HepG2 (cell line): ENCODE measurements at regions not wholly inside any gene's neighbourhood (a gene's known extent, or its start where the extent isn't known, plus 50 kb on each side); places are given as distances from the start of the nearest gene placed in this dataset.

Experiments
- ATAC-seq: fragments of 200-7000 bp; cut with Tn5 transposase; 3 replicates; pipeline ENCODE4 v1.9.1; 2020; ENCODE audit warnings: mild to moderate bottlenecking, moderate library complexity
- BruUV-seq: library from RNA; stranded (reverse); fragments of 400-500 nt; replicated peaks from 2 replicates; lab custom pipeline; 2021; lab: Mats Ljungman, UMichigan
- CTCF ChIA-PET: fragments of 300-600 bp; formaldehyde crosslinking; extraction: SDS; loops from one replicate; lab custom pipeline; 2021; ENCODE audit warnings: low total read pairs, inconsistent platforms, low intra/inter-chr PET ratio; lab: Yijun Ruan, JAX
- POLR2A ChIA-PET: fragments of 350-600 bp; sonication (Branson Sonifier 250); formaldehyde crosslinking; loops from one replicate; lab custom pipeline; 2020; ENCODE audit warnings: antibody characterized with exemption, inconsistent platforms; lab: Yijun Ruan, JAX
- DNase-seq: peaks from one replicate; pipeline ENCODE4 v3.0.0-alpha.2; 2015; ENCODE audit warnings: low spot score
- FAIRE-seq: peaks from 3 replicates; lab custom pipeline; 2011; peaks lifted over from hg19 to GRCh38; lab: Jason Lieb, UNC
- H2AFZ ChIP-seq: one replicate; pipeline ENCODE4 v1.6.1; 2011; ENCODE audit warnings: low read length, inconsistent platforms
- H3K27ac ChIP-seq: fragments of 300-600 bp; 3 replicates; pipeline ENCODE4 v1.8.0; 2011; ENCODE audit warnings: mixed run types, mild to moderate bottlenecking, mixed read lengths, low read length, inconsistent platforms; ENCODE audit not compliant: insufficient read depth; ENCODE audit errors: extremely low read length
- H3K27me3 ChIP-seq, 2 experiments: fragments of 200-600 bp in 1 of 2; 2 replicates in 1 of 2; 3 replicates in 1 of 2; pipeline versions ENCODE4 v1.6.0 to v1.8.0; 2011; ENCODE audit warnings: low read length in 2 of 2, mild to moderate bottlenecking in 2 of 2, moderate library complexity in 2 of 2, inconsistent platforms in 1 of 2; ENCODE audit not compliant: insufficient read depth in 2 of 2, control insufficient read depth in 1 of 2
- H3K36me3 ChIP-seq, 2 experiments: fragments of 200-600 bp in 1 of 2; replicated peaks in 1 of 2; 2 replicates in 1 of 2; 3 replicates in 1 of 2; pipeline versions ENCODE4 v1.5.1 to v1.8.0; 2011; ENCODE audit warnings: low read length in 2 of 2, inconsistent platforms in 1 of 2; ENCODE audit not compliant: insufficient read depth in 2 of 2, control insufficient read depth in 1 of 2
- H3K4me1 ChIP-seq: 2 replicates; pipeline ENCODE4 v1.5.1; 2012; ENCODE audit warnings: low read length, inconsistent platforms; ENCODE audit not compliant: insufficient read depth
- H3K4me2 ChIP-seq: 2 replicates; pipeline ENCODE4 v1.6.0; 2011; ENCODE audit warnings: low read depth, low read length, inconsistent platforms
- H3K4me3 ChIP-seq, 3 experiments: fragments of 200-600 bp in 1 of 3; sonication (generic), shearing (Covaris generic) in 1 of 3; replicated peaks in 1 of 3; 2 replicates each; pipeline ENCODE4 v1.5.1; 2011 to 2016; ENCODE audit warnings: low read length in 3 of 3, inconsistent platforms in 2 of 3, low read depth in 2 of 3, mild to moderate bottlenecking in 2 of 3, control low read depth in 1 of 3, mixed read lengths in 1 of 3; ENCODE audit not compliant: insufficient read depth in 1 of 3
- H3K79me2 ChIP-seq: one replicate; pipeline ENCODE4 v1.6.1; 2011; ENCODE audit warnings: low read length, inconsistent platforms; ENCODE audit not compliant: insufficient read depth
- H3K9ac ChIP-seq: 2 replicates; pipeline ENCODE4 v1.6.0; 2011; ENCODE audit warnings: mild to moderate bottlenecking, low read depth, low read length, inconsistent platforms; ENCODE audit not compliant: insufficient read depth
- H3K9me3 ChIP-seq: 2 replicates; pipeline ENCODE4 v1.5.1; 2012; ENCODE audit warnings: mild to moderate bottlenecking, low read length
- H4K20me1 ChIP-seq: 2 replicates; pipeline ENCODE4 v1.6.0; 2011; ENCODE audit warnings: inconsistent platforms, mild to moderate bottlenecking, low read length, moderate library complexity; ENCODE audit not compliant: insufficient read depth
- BCL6 ChIP-seq: IDR thresholded peaks from 2 replicates; pipeline ENCODE4 v1.6.1; 2016; ENCODE audit warnings: missing genetic modification reagents, missing compliant biosample characterization
- KDM6A ChIP-seq: IDR thresholded peaks from 2 replicates; pipeline ENCODE4 v1.6.1; 2016; ENCODE audit warnings: low read depth
- REPIN1 ChIP-seq: sonication (generic); formaldehyde crosslinking; IDR thresholded peaks from 2 replicates; pipeline ENCODE4 v1.8.0; 2022; ENCODE audit warnings: missing genetic modification reagents, low read depth, mild to moderate bottlenecking, borderline replicate concordance
- SP140L ChIP-seq: sonication (generic); formaldehyde crosslinking; IDR thresholded peaks from 2 replicates; pipeline ENCODE4 v1.4.0; 2020; ENCODE audit warnings: missing genetic modification reagents, borderline replicate concordance
- ZKSCAN1 ChIP-seq: fragments of 150-350 bp; IDR thresholded peaks from 2 replicates; pipeline ENCODE4 v1.6.1; 2014; ENCODE audit warnings: low read length
- ZMYM3 ChIP-seq: sonication (generic); formaldehyde crosslinking; IDR thresholded peaks from 2 replicates; pipeline ENCODE4 v1.5.1; 2020; ENCODE audit warnings: mild to moderate bottlenecking, missing genetic modification reagents
- ZNF563 ChIP-seq: sonication (generic); formaldehyde crosslinking; IDR thresholded peaks from 2 replicates; pipeline ENCODE4 v1.8.0; 2022; ENCODE audit warnings: mild to moderate bottlenecking, moderate library complexity, missing genetic modification reagents
- WGBS: methylation state at CpG from one replicate; pipeline ENCODE4 v1.1.6; 2017; ENCODE audit warnings: low lambda C conversion rate; 5-methylcytosine and 5-hydroxymethylcytosine counted together
- in situ Hi-C: cut with HindIII; loops from 2 replicates; pipeline ENCODE4 v1.10.0; 2017; ENCODE audit warnings: low pct_unique_long_range_greater_than_20kb; ENCODE audit not compliant: extremely low pct_ligation_motif_present
- intact Hi-C: fragments of 100-400 bp; cut with micrococcal nuclease; formaldehyde crosslinking; loops from one replicate; pipeline ENCODE4 v1.10.0; 2022; ENCODE audit not compliant: unreplicated experiment
- TF ChIP-seq, protein P1 (sequence below): sonication (generic); formaldehyde crosslinking; IDR thresholded peaks from 2 replicates; pipeline ENCODE4 v1.4.0; 2020; ENCODE audit warnings: mild to moderate bottlenecking, missing genetic modification reagents
- TF ChIP-seq, protein P2 (sequence below): sonication (generic); formaldehyde crosslinking; IDR thresholded peaks from 2 replicates; pipeline ENCODE4 v1.4.0; 2020; ENCODE audit warnings: mild to moderate bottlenecking, missing genetic modification reagents
- TF ChIP-seq, protein P3 (sequence below): sonication (generic); formaldehyde crosslinking; IDR thresholded peaks from 2 replicates; pipeline ENCODE4 v1.8.1; 2023; ENCODE audit warnings: mild to moderate bottlenecking, inconsistent platforms, moderate library complexity, missing genetic modification reagents, borderline replicate concordance
- TF ChIP-seq, protein P4 (sequence below): sonication (generic); formaldehyde crosslinking; IDR thresholded peaks from 2 replicates; pipeline ENCODE4 v1.4.0; 2020; ENCODE audit warnings: mild to moderate bottlenecking, missing genetic modification reagents
- TF ChIP-seq, protein P5 (sequence below): IDR thresholded peaks from 2 replicates; pipeline ENCODE4 v1.6.1; 2016

DNA sequence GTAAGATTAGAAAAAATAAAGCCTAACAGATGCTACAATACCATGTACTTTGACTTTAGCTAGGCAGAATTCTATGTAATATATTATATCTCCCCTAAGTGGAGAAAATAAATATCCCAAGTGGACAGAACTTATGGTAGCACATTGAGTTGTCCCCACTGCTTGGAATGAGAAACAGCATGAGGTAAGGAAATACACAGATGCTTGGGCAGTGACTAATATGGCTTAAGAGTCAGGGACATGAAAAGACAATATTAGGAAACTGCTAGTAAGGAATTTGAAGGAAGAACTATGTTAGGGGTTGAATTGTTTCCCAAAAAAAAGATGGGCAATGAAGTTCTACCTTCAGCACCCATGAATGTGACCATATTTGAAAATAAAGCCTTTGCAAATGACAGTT, 2265.1 kb downstream of the PCDH7 start (continued):
- TF ChIP-seq, protein P1, sequence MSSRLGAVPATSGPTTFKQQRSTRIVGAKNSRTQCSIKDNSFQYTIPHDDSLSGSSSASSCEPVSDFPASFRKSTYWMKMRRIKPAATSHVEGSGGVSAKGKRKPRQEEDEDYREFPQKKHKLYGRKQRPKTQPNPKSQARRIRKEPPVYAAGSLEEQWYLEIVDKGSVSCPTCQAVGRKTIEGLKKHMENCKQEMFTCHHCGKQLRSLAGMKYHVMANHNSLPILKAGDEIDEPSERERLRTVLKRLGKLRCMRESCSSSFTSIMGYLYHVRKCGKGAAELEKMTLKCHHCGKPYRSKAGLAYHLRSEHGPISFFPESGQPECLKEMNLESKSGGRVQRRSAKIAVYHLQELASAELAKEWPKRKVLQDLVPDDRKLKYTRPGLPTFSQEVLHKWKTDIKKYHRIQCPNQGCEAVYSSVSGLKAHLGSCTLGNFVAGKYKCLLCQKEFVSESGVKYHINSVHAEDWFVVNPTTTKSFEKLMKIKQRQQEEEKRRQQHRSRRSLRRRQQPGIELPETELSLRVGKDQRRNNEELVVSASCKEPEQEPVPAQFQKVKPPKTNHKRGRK (CRISPR knock-in tag): no peak
- TF ChIP-seq ZKSCAN1 (no peak), ZNF563 (no peak)
- TF ChIP-seq, all 625 proteins: peak for 0

DNA sequence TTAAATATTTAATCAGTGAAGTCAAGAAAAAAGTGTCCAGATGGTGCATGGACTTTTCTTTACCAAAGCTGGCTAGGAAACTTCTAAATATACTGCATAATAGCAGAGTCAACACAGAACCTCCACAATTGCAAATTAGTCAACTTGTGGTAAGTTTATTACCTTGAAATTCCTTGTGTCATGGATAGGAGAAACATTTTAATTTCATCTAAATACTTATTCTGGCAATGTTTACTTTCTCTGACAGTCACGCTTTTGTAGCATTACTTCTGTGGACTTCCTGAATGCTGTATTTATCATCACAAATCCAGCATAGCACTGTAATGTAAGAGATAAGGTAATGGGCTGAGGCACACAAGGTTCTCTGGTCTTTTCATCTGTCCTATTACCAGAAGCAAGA, 2266.1 kb downstream of the PCDH7 start:
- BruUV-seq: no TSS peak
- H3K9me3 ChIP-seq: peaks cover 81% of the 10 kb centered on the region
- DNase-seq (no peak), FAIRE-seq (no peak), ATAC-seq (no peak)
- no peak overlapping the region for H2AFZ ChIP-seq
- intact Hi-C loops (no loop called here), in situ Hi-C loops (no loop called here)
- CTCF ChIA-PET: no interaction called here
- H3K4me1 ChIP-seq: no peaks in the 10 kb centered on the region
- no peak overlapping the region for H3K4me3 ChIP-seq
- H4K20me1 ChIP-seq: no peaks in the 10 kb centered on the region
- H3K9ac ChIP-seq: no peak overlapping the region
- no peaks in the 10 kb centered on the region for H3K36me3 ChIP-seq
- no peak overlapping the region for H3K27ac ChIP-seq
- H3K79me2 ChIP-seq: no peaks in the 10 kb centered on the region
- WGBS: 0% methylated on average over 1 of the region's 1 CpG
- POLR2A ChIA-PET: no interaction called here
- H3K27me3 ChIP-seq: no peaks in the 10 kb centered on the region
- H3K4me2 ChIP-seq: no peak overlapping the region
- TF ChIP-seq, protein P2, sequence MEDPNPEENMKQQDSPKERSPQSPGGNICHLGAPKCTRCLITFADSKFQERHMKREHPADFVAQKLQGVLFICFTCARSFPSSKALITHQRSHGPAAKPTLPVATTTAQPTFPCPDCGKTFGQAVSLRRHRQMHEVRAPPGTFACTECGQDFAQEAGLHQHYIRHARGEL (CRISPR knock-in tag): no peak
- TF ChIP-seq REPIN1 (CRISPR knock-in tag) (no peak), SP140L (CRISPR knock-in tag) (no peak), ZMYM3 (CRISPR knock-in tag) (no peak), BCL6 (CRISPR knock-in tag) (no peak), KDM6A (CRISPR knock-in tag) (no peak)
- TF ChIP-seq, protein P3, sequence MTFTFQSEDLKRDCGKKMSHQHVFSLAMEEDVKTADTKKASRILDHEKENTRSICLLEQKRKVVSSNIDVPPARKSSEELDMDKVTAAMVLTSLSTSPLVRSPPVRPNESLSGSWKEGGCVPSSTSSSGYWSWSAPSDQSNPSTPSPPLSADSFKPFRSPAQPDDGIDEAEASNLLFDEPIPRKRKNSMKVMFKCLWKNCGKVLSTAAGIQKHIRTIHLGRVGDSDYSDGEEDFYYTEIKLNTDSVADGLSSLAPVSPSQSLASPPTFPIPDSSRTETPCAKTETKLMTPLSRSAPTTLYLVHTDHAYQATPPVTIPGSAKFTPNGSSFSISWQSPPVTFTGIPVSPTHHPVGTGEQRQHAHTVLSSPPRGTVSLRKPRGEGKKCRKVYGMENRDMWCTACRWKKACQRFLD (CRISPR knock-in tag): no peak
- TF ChIP-seq, protein P4, sequence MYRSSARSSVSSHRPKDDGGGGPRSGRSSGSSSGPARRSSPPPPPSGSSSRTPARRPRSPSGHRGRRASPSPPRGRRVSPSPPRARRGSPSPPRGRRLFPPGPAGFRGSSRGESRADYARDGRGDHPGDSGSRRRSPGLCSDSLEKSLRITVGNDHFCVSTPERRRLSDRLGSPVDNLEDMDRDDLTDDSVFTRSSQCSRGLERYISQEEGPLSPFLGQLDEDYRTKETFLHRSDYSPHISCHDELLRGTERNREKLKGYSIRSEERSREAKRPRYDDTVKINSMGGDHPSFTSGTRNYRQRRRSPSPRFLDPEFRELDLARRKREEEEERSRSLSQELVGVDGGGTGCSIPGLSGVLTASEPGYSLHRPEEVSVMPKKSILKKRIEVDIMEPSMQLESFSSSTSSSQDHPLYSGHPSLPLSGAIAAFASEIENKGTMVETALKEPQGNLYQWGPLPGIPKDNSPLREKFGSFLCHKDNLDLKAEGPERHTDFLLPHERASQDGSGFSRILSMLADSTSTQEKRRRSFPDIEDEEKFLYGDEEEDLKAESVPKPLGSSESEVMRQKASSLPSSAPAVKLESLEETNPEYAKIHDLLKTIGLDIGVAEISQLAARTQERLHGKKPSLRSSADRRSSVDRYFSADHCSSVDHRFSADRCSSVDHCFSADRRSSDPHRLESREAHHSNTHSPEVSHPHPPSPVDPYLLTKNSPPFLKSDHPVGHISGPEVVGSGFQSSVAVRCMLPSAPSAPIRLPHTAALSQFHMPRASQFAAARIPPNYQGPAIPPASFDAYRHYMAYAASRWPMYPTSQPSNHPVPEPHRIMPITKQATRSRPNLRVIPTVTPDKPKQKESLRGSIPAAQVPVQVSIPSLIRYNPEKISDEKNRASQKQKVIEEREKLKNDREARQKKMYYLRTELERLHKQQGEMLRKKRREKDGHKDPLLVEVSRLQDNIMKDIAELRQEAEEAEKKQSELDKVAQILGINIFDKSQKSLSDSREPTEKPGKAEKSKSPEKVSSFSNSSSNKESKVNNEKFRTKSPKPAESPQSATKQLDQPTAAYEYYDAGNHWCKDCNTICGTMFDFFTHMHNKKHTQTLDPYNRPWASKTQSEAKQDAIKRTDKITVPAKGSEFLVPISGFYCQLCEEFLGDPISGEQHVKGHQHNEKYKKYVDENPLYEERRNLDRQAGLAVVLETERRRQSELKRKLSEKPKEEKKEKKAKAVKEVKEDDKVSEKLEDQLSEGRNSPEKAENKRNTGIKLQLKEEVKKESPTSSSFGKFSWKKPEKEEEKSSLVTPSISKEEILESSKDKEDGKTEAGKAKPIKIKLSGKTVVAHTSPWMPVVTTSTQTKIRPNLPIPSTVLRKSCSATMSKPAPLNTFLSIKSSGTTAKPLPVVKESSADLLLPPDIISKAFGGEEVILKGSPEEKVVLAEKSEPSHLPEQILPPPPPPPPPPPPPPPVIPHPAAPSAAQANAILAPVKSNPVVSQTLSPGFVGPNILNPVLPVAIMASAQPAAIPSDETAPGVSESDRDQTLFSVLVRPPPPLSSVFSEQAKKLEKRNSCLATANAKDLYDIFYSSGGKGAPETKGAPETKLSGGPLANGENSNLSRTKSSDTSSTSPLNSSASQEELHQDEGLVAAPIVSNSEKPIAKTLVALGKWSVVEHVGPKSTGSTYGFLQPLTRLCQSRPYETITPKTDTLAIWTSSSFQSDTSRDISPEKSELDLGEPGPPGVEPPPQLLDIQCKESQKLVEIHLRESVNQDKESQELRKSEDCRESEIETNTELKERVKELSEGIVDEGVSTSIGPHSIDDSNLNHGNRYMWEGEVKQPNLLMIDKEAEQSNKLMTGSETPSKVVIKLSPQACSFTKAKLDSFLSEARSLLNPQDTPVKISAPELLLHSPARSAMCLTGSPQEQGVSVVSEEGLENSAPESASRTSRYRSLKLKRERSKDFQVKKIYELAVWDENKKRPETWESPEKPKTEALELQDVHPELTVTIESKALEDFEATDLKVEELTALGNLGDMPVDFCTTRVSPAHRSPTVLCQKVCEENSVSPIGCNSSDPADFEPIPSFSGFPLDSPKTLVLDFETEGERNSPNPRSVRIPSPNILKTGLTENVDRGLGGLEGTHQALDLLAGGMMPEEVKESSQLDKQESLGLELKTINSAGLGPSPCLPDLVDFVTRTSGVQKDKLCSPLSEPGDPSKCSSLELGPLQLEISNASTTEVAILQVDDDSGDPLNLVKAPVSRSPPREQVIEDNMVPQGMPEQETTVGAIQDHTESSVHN (CRISPR knock-in tag): no peak
- TF ChIP-seq, protein P5, sequence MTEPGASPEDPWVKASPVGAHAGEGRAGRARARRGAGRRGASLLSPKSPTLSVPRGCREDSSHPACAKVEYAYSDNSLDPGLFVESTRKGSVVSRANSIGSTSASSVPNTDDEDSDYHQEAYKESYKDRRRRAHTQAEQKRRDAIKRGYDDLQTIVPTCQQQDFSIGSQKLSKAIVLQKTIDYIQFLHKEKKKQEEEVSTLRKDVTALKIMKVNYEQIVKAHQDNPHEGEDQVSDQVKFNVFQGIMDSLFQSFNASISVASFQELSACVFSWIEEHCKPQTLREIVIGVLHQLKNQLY (CRISPR knock-in tag): no peak
